ENCODE measurements at regions not wholly inside any gene's neighbourhood (a gene's known extent, or its start where the extent isn't known, plus 50 kb on each side); places are given as distances from the start of the nearest gene placed in this dataset.

DNA sequence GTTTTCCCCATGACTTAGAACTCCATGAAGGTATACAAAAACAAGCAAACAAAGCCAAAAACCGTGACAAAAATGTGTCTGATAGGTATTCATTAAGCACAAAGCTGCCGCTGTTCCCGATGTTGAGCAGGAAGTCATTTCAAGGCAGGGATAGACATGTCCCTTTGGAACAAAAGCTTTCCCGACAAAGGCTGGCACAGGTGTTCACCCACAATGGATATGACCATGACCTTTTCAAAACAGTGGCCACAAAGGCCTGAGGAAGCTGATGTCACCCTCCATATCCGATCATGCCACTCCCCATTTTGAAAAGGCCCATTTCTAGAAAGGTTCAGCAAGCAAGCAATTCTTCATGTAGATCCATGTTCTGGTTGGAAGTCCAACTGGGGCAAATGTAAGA is 279.1 kb downstream of the BTG1 start:
- TF ChIP-seq POLR2AphosphoS5 (IDR thresholded peaks at IDR 0.05; ENCODE audit: insufficient read depth in 1 of 2, low read depth in 1 of 2) = no peak
- no peak for TF ChIP-seq POLR2A (IDR thresholded peaks at IDR 0.05)
- TF ChIP-seq CTCF (IDR thresholded peaks at IDR 0.05) = no peak
- no peak for DNase-seq (ENCODE audit: extremely low spot score in 2 of 2)
- no peak overlapping the region for H3K27ac ChIP-seq

DNA sequence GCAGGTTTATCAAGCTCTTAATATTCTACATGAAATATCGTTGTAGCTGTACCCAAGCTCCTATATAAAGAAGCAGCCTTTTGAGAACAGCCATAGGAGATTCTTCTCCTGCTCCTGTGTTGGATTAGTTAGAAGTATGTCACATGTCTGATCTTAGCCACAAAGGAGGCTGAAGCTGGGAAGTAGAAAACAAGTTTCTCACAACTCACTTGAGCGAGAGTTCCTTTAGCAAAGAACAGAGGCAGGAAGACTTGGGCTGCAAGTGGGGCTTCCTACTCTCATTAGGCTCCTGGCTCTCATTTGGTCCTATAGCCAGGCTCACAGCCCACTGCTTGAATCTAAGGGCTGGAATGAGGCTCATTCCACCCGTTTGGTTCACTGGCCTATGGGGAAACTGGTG is 281.9 kb downstream of the BTG1 start:
- Histone ChIP-seq H3K27me3 (no peaks in the 10 kb centered on the region), H3K4me3 (no peak overlapping the region), H3K27ac (no peak overlapping the region), H3K36me3 (no peaks in the 10 kb centered on the region), H3K4me1 (no peaks in the 10 kb centered on the region), H3K9me3 (no peaks in the 10 kb centered on the region)
- intact Hi-C loops (cut with DNase I) = no loop called here
- TF ChIP-seq CTCF (IDR thresholded peaks at IDR 0.05) (no peak), POLR2A (IDR thresholded peaks at IDR 0.05) (no peak), POLR2AphosphoS5 (IDR thresholded peaks at IDR 0.05; ENCODE audit: insufficient read depth in 1 of 2, low read depth in 1 of 2) (no peak)
- no peak for DNase-seq (ENCODE audit: extremely low spot score in 2 of 2)

More for the DNA sequence above, 279.1 kb downstream of the BTG1 start:
- intact Hi-C loops (cut with DNase I) = no loop called here
- no peaks in the 10 kb centered on the region for H3K27me3 ChIP-seq
- no peaks in the 10 kb centered on the region for H3K9me3 ChIP-seq
- H3K4me3 ChIP-seq = no peak overlapping the region
- H3K4me1 ChIP-seq = no peaks in the 10 kb centered on the region
- H3K36me3 ChIP-seq = no peaks in the 10 kb centered on the region

- no peaks in the 10 kb centered on the region for H3K36me3 ChIP-seq
- H3K4me3 ChIP-seq = no peak overlapping the region
- no peak for DNase-seq (ENCODE audit: extremely low spot score in 2 of 2)
- H3K9me3 ChIP-seq = no peaks in the 10 kb centered on the region
- H3K4me1 ChIP-seq = no peaks in the 10 kb centered on the region
- no peaks in the 10 kb centered on the region for H3K27me3 ChIP-seq
- H3K27ac ChIP-seq = no peak overlapping the region
- TF ChIP-seq CTCF (IDR thresholded peaks at IDR 0.05) = no peak
- no peak for TF ChIP-seq POLR2AphosphoS5 (IDR thresholded peaks at IDR 0.05; ENCODE audit: insufficient read depth in 1 of 2, low read depth in 1 of 2)
- no peak for TF ChIP-seq POLR2A (IDR thresholded peaks at IDR 0.05)
- intact Hi-C loops (cut with DNase I) = no loop called here
Observed at GRCh38 chr12:91861554-91861953, 284.1 kb downstream of the BTG1 start.

DNA sequence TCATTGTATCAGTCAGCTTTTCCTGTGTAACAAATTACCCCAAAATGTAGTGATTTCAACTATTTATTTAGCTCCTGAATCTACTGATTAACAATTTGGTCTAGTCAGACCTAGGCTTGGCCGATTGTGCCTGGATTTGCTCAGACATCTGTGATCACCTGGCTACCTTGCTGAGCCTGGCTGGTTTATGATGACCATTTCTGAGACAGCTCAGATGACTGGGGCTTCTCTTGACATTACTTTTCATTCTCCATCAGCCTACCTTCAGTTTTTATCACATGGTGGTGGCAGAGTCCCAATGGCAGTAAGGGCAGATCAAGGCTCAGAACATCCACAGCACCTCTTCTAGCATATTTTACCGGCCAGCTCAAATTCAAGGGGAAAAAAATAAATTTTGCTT is 286.3 kb downstream of the BTG1 start:
- DNase-seq (ENCODE audit: extremely low spot score in 2 of 2) = no peak
- TF ChIP-seq POLR2A (IDR thresholded peaks at IDR 0.05) = no peak
- TF ChIP-seq CTCF (IDR thresholded peaks at IDR 0.05) = no peak
- TF ChIP-seq POLR2AphosphoS5 (IDR thresholded peaks at IDR 0.05; ENCODE audit: insufficient read depth in 1 of 2, low read depth in 1 of 2) = no peak
- peaks cover 16% of the 10 kb centered on the region for H3K4me1 ChIP-seq
- no peaks in the 10 kb centered on the region for H3K36me3 ChIP-seq
- H3K27ac ChIP-seq = no peak overlapping the region
- intact Hi-C loops (cut with DNase I) = no loop called here
- no peak overlapping the region for H3K4me3 ChIP-seq
- H3K27me3 ChIP-seq = no peaks in the 10 kb centered on the region
- no peaks in the 10 kb centered on the region for H3K9me3 ChIP-seq

- Histone ChIP-seq H3K9me3 (no peaks in the 10 kb centered on the region), H3K4me1 (peaks cover 25% of the 10 kb centered on the region), H3K36me3 (no peaks in the 10 kb centered on the region), H3K4me3 (no peak overlapping the region), H3K27me3 (no peaks in the 10 kb centered on the region), H3K27ac (peak overlapping the region; percentile 22)
- TF ChIP-seq CTCF (IDR thresholded peaks at IDR 0.05) (peak in 1 of 3 experiments; percentile 2), POLR2AphosphoS5 (IDR thresholded peaks at IDR 0.05; ENCODE audit: insufficient read depth in 1 of 2, low read depth in 1 of 2) (no peak)
- DNase-seq (ENCODE audit: extremely low spot score in 2 of 2) = no peak
- intact Hi-C loops (cut with DNase I) = no loop called here
Observed at GRCh38 chr12:91857813-91858542, 287.7 kb downstream of the BTG1 start.
